ENCODE measurements at regions not wholly inside any gene's neighbourhood (a gene's known extent, or its start where the extent isn't known, plus 50 kb on each side); places are given as distances from the start of the nearest gene placed in this dataset.
"Not testable (repeated sequence)": the region's sequence is repeated elsewhere in the genome, so short reads cannot be mapped to it uniquely, and the experiment has no call there.

DNA sequence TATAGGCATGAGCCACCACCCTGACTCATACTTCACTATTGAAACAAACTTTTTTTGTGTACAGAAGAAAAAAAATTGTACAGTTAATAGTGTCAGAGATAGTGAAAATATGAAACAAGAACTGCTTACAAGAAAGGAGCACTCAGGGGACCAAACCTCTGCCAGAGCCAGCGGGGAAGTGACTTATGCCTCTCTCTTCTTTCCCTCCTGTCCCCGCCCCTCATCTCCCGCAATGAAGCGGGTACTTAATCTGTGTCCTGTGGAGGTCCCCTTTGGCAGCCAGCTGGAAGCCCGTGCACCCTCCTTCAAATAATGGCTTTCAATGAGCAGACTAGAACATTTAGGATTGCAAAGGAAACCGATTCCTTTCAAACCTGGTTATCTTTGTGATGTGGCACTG is 51.5 kb downstream of the PPIAL4A start:
- H3K4me1 ChIP-seq; DNase-seq; intact Hi-C loops (cut with DNase I; ENCODE audit: low total_unique reads); H3K36me3 ChIP-seq; H3K4me3 ChIP-seq; H3K27ac ChIP-seq; H3K9me3 ChIP-seq; H3K27me3 ChIP-seq: not testable (repeated sequence)

- H3K27ac ChIP-seq = peak overlapping the region; percentile 67 to 77
- H3K4me1 ChIP-seq; intact Hi-C loops (cut with DNase I; ENCODE audit: low total_unique reads); H3K27me3 ChIP-seq; H3K9me3 ChIP-seq; DNase-seq; H3K36me3 ChIP-seq: not testable (repeated sequence)
- peak overlapping the region; percentile 52 to 56 for H3K4me3 ChIP-seq
These were observed 52.3 kb downstream of the PPIAL4A start for GRCh38 chr1:120941836-120942217.

DNA sequence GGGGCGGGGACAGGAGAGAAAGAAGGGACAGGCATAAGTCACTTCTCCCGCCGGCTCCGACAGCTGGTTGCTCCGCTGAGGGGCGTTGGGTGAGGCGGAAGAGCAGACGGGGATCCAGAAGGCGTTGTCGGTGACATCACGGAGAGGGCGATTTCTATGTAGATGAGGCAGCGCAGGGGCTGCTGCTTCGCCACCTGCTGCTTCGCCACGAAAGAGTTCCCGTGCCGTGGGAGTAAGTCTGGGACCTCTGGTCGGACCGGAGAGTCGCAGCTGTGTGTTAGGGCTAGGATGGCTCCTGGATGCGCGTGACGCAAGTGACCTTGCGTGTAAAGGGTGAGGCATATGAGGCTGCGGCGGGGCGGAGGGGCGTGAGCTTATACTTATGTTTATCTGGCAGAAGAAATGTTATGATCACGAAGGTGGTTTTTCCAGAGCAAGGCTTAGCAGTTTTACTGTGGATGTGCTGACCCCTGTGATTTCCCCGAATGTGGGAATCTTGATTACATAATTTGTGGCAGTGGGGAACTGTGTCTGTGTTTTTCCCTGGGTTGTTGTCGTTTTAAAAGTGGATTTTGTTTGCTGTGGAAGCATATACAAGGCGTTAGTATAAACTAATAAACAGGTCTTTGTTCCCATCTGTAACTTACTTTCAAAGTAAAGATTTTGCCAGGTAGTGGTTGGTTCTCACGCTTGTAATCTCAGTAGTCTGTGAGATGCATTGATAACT is 52.8 kb downstream of the PPIAL4A start:
- peak overlapping the region; percentile 67 to 77 for H3K27ac ChIP-seq
- DNase-seq = peak; percentile 63 to 72

DNA sequence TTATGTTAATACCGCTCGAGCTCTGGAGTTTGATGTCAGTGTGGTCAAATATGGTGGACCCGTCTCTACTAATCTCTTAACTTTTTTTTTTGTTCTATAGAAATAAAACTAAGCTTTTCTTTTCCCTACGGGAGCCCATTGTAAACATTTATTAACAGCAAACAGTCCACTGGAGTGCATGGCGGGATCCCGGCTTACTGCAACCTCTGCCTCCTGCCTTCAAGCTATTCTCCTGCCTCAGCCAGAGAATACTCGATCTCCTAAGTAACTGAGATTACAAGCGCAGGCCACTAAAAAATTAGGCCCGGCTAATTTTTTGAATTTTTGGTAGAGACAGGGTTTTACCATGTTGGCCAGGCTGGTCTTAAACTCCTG is 53.4 kb downstream of the PPIAL4A start:
- H3K4me3 ChIP-seq; H3K9me3 ChIP-seq; H3K4me1 ChIP-seq; DNase-seq; intact Hi-C loops (cut with DNase I; ENCODE audit: low total_unique reads); H3K27me3 ChIP-seq; H3K36me3 ChIP-seq; H3K27ac ChIP-seq: not testable (repeated sequence)

More for the DNA sequence above, 52.8 kb downstream of the PPIAL4A start:
- H3K9me3 ChIP-seq; H3K4me1 ChIP-seq; intact Hi-C loops (cut with DNase I; ENCODE audit: low total_unique reads); H3K36me3 ChIP-seq; H3K27me3 ChIP-seq: not testable (repeated sequence)
- H3K4me3 ChIP-seq = peak overlapping the region; percentile 52 to 56

- H3K27me3 ChIP-seq; H3K27ac ChIP-seq; H3K4me1 ChIP-seq; intact Hi-C loops (cut with DNase I; ENCODE audit: low total_unique reads); H3K4me3 ChIP-seq; H3K9me3 ChIP-seq; DNase-seq; H3K36me3 ChIP-seq: not testable (repeated sequence)
These were observed 55.1 kb downstream of the PPIAL4A start for GRCh38 chr1:120944691-120945090.

DNA sequence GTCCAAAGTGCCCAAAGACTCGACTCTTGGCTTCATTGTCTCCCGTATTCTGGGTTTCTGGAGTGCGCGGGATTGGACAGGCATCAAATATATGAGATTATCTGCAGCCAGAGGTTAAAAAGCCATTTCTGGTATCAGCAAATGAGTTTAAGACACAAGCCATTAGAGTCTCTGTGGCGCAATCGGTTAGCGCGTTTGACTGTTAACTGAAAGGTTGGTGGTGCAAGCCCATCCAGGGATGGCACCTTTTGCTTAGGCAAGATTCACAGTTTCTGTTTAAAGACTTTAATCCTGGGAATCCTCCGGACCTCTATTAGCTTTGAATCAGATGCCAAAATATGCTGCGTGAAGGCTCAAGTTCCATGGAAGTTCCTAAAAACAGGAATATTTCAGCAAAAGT is 55.6 kb downstream of the PPIAL4A start:
- H3K36me3 ChIP-seq; H3K9me3 ChIP-seq; DNase-seq; H3K4me3 ChIP-seq; H3K4me1 ChIP-seq; H3K27me3 ChIP-seq; intact Hi-C loops (cut with DNase I; ENCODE audit: low total_unique reads); H3K27ac ChIP-seq: not testable (repeated sequence)

- intact Hi-C loops (cut with DNase I; ENCODE audit: low total_unique reads); H3K4me3 ChIP-seq; H3K9me3 ChIP-seq; H3K27me3 ChIP-seq; H3K27ac ChIP-seq; DNase-seq; H3K36me3 ChIP-seq; H3K4me1 ChIP-seq: not testable (repeated sequence)
These were observed 57.5 kb downstream of the PPIAL4A start for GRCh38 chr1:120947114-120947513.

- H3K9me3 ChIP-seq; H3K36me3 ChIP-seq; H3K4me3 ChIP-seq; intact Hi-C loops (cut with DNase I; ENCODE audit: low total_unique reads); DNase-seq; H3K27me3 ChIP-seq; H3K27ac ChIP-seq; H3K4me1 ChIP-seq: not testable (repeated sequence)
These were observed 60.2 kb downstream of the PPIAL4A start for GRCh38 chr1:120949724-120950123.

DNA sequence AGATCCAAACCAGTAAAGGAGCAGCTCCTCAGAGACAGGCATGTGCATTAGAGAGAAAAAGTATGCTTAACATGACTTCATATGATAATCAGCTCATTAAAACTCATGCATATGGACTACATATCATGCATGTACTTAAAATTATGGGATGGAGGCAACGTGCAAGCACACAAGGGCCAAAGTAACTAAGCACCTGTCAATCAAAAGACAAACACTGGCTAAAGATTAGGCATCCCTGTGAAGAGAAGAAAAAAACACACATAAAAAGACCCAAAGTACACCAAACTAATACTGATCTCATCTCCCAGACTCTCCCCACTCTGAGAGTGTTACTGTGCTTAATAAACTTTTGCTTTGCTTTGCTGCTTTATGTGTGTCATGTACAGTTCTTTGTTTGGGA is 61.1 kb downstream of the PPIAL4A start:
- H3K36me3 ChIP-seq = peaks cover 8 to 11% (median 9%) of the 10 kb centered on the region in 3 donors
- H3K4me3 ChIP-seq; intact Hi-C loops (cut with DNase I; ENCODE audit: low total_unique reads); H3K27me3 ChIP-seq; H3K4me1 ChIP-seq; H3K27ac ChIP-seq; DNase-seq; H3K9me3 ChIP-seq: not testable (repeated sequence)

- intact Hi-C loops (cut with DNase I; ENCODE audit: low total_unique reads); H3K4me1 ChIP-seq; H3K27ac ChIP-seq; H3K27me3 ChIP-seq; DNase-seq; H3K9me3 ChIP-seq; H3K4me3 ChIP-seq: not testable (repeated sequence)
- H3K36me3 ChIP-seq = peaks cover 8 to 11% (median 9%) of the 10 kb centered on the region in 3 donors
These were observed 61.5 kb downstream of the PPIAL4A start for GRCh38 chr1:120951100-120951499.

- intact Hi-C loops (cut with DNase I; ENCODE audit: low total_unique reads); H3K27ac ChIP-seq; H3K9me3 ChIP-seq; H3K4me3 ChIP-seq; H3K27me3 ChIP-seq; DNase-seq; H3K4me1 ChIP-seq: not testable (repeated sequence)
- H3K36me3 ChIP-seq = peaks cover 8 to 11% (median 9%) of the 10 kb centered on the region in 3 donors
These were observed 62.8 kb downstream of the PPIAL4A start for GRCh38 chr1:120952207-120952870.

- H3K27ac ChIP-seq; DNase-seq; intact Hi-C loops (cut with DNase I; ENCODE audit: low total_unique reads); H3K27me3 ChIP-seq; H3K9me3 ChIP-seq; H3K4me3 ChIP-seq; H3K4me1 ChIP-seq: not testable (repeated sequence)
- peaks cover 8 to 11% (median 9%) of the 10 kb centered on the region in 3 donors for H3K36me3 ChIP-seq
These were observed 63.3 kb downstream of the PPIAL4A start for GRCh38 chr1:120952871-120953265.
